ENCODE measurements at regions not wholly inside any gene's neighbourhood (a gene's known extent, or its start where the extent isn't known, plus 50 kb on each side); places are given as distances from the start of the nearest gene placed in this dataset.

DNA sequence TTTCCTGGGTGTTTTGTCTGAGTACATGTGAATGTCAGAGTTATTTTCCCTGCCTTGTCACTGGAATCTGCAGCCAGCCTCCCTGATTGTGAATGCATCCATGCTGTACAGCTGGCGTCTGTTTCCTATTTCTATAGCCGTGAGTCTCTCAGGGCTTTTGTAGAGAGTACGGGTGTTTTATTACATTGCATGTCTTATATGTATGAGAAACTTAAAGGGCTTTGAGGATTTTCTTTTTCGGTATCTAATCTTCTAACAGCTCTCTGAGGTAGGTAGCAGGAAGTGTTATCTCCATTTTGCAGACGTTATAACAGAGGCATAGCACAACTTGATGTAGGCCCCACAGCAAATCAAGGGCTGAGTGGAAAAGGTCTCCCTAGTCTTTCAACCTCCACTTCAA lies 272.9 kb downstream of the PRL start:
- H3K4me3 ChIP-seq (replicated peaks in 1 of 3; ENCODE audit: insufficient read depth in 1 of 3, low read depth in 1 of 3, low read length in 3 of 3): no peak overlapping the region
- no peaks in the 10 kb centered on the region for H3K27me3 ChIP-seq (ENCODE audit: control insufficient read depth in 2 of 2, insufficient read depth in 2 of 2, low read length in 2 of 2)
- H3K4me2 ChIP-seq (ENCODE audit: insufficient read depth, low read length): no peak overlapping the region
- H3K9ac ChIP-seq (replicated peaks; ENCODE audit: extremely low read depth, insufficient read depth, low read length): no peak overlapping the region
- ChIA-PET CTCF (no interaction called here), POLR2A (interaction anchor here (0.5 kb wide), 1 partner anchor 430 kb away, joined by 3 read pairs; no protein-coding TSS in a partner anchor)
- H3K9me1 ChIP-seq (replicated peaks; ENCODE audit: control insufficient read depth, extremely low read depth, insufficient read depth, low read length): no peaks in the 10 kb centered on the region
- no peak for DNase-seq (ENCODE audit: low read depth, low spot score)
- H3K27ac ChIP-seq (ENCODE audit: insufficient read depth, low read depth, low read length): no peak overlapping the region
- no TSS peak for BruUV-seq (replicated peaks)
- dilution Hi-C loops (cut with MboI; ENCODE audit: extremely low pct_ligation_motif_present, low sequenced_read_pairs): no loop called here
- no peak for TF ChIP-seq GATA2 (IDR thresholded peaks at IDR 0.05; ENCODE audit: insufficient read depth, insufficient read length, low read depth, low read length)
- TF ChIP-seq, protein P1, sequence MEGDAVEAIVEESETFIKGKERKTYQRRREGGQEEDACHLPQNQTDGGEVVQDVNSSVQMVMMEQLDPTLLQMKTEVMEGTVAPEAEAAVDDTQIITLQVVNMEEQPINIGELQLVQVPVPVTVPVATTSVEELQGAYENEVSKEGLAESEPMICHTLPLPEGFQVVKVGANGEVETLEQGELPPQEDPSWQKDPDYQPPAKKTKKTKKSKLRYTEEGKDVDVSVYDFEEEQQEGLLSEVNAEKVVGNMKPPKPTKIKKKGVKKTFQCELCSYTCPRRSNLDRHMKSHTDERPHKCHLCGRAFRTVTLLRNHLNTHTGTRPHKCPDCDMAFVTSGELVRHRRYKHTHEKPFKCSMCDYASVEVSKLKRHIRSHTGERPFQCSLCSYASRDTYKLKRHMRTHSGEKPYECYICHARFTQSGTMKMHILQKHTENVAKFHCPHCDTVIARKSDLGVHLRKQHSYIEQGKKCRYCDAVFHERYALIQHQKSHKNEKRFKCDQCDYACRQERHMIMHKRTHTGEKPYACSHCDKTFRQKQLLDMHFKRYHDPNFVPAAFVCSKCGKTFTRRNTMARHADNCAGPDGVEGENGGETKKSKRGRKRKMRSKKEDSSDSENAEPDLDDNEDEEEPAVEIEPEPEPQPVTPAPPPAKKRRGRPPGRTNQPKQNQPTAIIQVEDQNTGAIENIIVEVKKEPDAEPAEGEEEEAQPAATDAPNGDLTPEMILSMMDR (IDR thresholded peaks at IDR 0.05; ENCODE audit: extremely low read depth in 1 of 2, insufficient read depth in 1 of 2, low read depth in 1 of 2, low read length in 2 of 2): no peak
- no peak for TF ChIP-seq FOS (IDR thresholded peaks at IDR 0.05; ENCODE audit: borderline replicate concordance, insufficient read depth, low read length)
- no peak for TF ChIP-seq POLR2AphosphoS5 (IDR thresholded peaks at IDR 0.05; ENCODE audit: insufficient read depth, low read depth, low read length)
- no peak for TF ChIP-seq EZH2 (IDR thresholded peaks at IDR 0.05; ENCODE audit: borderline replicate concordance, low read depth, low read length, severe bottlenecking)
- no peak for TF ChIP-seq POLR2A (IDR thresholded peaks at IDR 0.05; ENCODE audit: low read depth, low read length)
- no peak for TF ChIP-seq MYC (IDR thresholded peaks at IDR 0.05; ENCODE audit: low read depth, low read length)
- no peak for TF ChIP-seq JUN (IDR thresholded peaks at IDR 0.05; ENCODE audit: borderline replicate concordance, insufficient read depth, insufficient read length, low read depth)
- peaks cover 16% of the 10 kb centered on the region for H3K4me1 ChIP-seq (ENCODE audit: control insufficient read depth, extremely low read depth, insufficient read depth, low read length)
- no peak for FAIRE-seq
- H3K36me3 ChIP-seq (ENCODE audit: control insufficient read depth in 2 of 2, extremely low read depth in 1 of 2, insufficient read depth in 2 of 2, low read length in 2 of 2): peaks cover 0 to 2% of the 10 kb centered on the region in 2 experiments
- H2AFZ ChIP-seq (ENCODE audit: low read depth, low read length): no peak overlapping the region
- no peaks in the 10 kb centered on the region for H3K79me2 ChIP-seq (ENCODE audit: control insufficient read depth, insufficient read depth, low read length)
- intact Hi-C loops (cut with micrococcal nuclease): loop anchor here (2.0 to 10.0 kb wide), 2 partner anchors 117 to 801 kb away; no protein-coding TSS in a partner anchor
- no peaks in the 10 kb centered on the region for H3K9me3 ChIP-seq (replicated peaks; ENCODE audit: control insufficient read depth, insufficient read depth, low read length)
- H4K20me1 ChIP-seq (replicated peaks; ENCODE audit: control insufficient read depth, extremely low read depth, insufficient read depth, low read length): no peaks in the 10 kb centered on the region

Measured in endothelial cell of umbilical vein (primary cell).